Kidney (tissue), 13 donors: ENCODE measurements at regions not wholly inside any gene's neighbourhood (a gene's known extent, or its start where the extent isn't known, plus 50 kb on each side); places are given as distances from the start of the nearest gene placed in this dataset.

Experiments
- DNase-seq, 5 donors: peaks; one replicate each; pipeline ENCODE4 v3.0.0-alpha.2; 2013 to 2020
- FAIRE-seq: peaks from 2 replicates; lab custom pipeline; 2012; peaks lifted over from hg19 to GRCh38; lab: Jason Lieb, UNC
- H3K27ac ChIP-seq, 2 donors: one replicate each; pipeline ENCODE4 v1.7.0; 2013; ENCODE audit warnings: low read depth in 2 of 2, low read length in 2 of 2, inconsistent platforms in 1 of 2
- H3K27me3 ChIP-seq: one replicate; pipeline ENCODE4 v1.7.1; 2013; ENCODE audit warnings: low read length, inconsistent platforms; ENCODE audit not compliant: control insufficient read depth, insufficient read depth
- H3K36me3 ChIP-seq, 3 donors: one replicate each; pipeline versions ENCODE4 v1.7.0 to v1.7.1; 2013; ENCODE audit warnings: low read length in 3 of 3, control low read depth in 1 of 3, inconsistent platforms in 1 of 3; ENCODE audit not compliant: insufficient read depth in 3 of 3, control insufficient read depth in 2 of 3
- H3K4me1 ChIP-seq, 3 donors: one replicate each; pipeline versions ENCODE4 v1.7.0 to v1.7.1; 2013; ENCODE audit warnings: low read length in 3 of 3, inconsistent platforms in 1 of 3, low read depth in 1 of 3; ENCODE audit not compliant: control insufficient read depth in 2 of 3, insufficient read depth in 2 of 3
- H3K4me3 ChIP-seq, 3 donors: one replicate each; pipeline versions ENCODE4 v1.7.0 to v1.8.1; 2013; ENCODE audit warnings: low read length in 3 of 3, control low read depth in 1 of 3, inconsistent platforms in 1 of 3
- H3K9ac ChIP-seq, 3 donors: one replicate each; pipeline versions ENCODE4 v1.7.0 to v1.7.1; 2013; ENCODE audit warnings: low read length in 3 of 3, control low read depth in 1 of 3, inconsistent platforms in 1 of 3
- H3K9me3 ChIP-seq, 3 donors: one replicate each; pipeline versions ENCODE4 v1.7.0 to v1.7.1; 2013; ENCODE audit warnings: low read length in 3 of 3, control low read depth in 1 of 3, inconsistent platforms in 1 of 3; ENCODE audit not compliant: control insufficient read depth in 2 of 3, insufficient read depth in 1 of 3
- intact Hi-C: fragments of 100-400 bp; cut with DNase I; formaldehyde crosslinking; loops from one replicate; pipeline ENCODE4 v1.11.1; 2022
- TF ChIP-seq, protein P1 (sequence below): IDR thresholded peaks from 3 replicates; pipeline ENCODE4 v1.5.1; 2012; ENCODE audit warnings: mild to moderate bottlenecking, moderate library complexity, borderline replicate concordance; ENCODE audit not compliant: insufficient read depth; ENCODE audit errors: extremely low read depth
- donor health status: control.
- donor health status: control.
- donor health status: control.
- donor health status: control.
- donor health status: control.
- donor health status: DM: yes; HTN: yes; CAD: no.
- donor health status: Normal renal cell carcinoma (clear cell type).

GRCh38 chr4:132759199-132759780 lies 389.8 kb upstream of the PCDH10 start:
- no peak overlapping the region for H3K9ac ChIP-seq
- FAIRE-seq = no peak

DNA sequence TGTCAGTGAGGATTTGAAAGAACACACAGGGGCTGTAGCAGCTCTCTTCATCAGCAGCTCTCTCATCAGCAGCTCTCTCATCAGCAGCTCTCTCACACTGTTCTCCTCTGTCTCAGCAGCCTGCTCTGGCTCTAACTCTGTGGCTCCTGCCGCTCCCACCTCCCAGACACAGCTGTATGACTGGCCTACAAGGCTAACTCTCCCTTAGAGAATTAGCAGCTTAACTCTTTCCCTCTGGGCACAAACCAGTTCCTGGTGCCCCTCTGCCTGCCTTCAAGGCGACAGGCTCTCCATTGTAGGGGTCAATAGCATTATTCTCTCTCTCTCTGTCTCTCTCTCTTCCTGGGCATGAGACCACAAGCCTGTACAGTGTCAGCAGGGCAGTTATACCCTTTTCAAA lies 385.6 kb upstream of the PCDH10 start:
- DNase-seq = no peak
- TF ChIP-seq, protein P1, sequence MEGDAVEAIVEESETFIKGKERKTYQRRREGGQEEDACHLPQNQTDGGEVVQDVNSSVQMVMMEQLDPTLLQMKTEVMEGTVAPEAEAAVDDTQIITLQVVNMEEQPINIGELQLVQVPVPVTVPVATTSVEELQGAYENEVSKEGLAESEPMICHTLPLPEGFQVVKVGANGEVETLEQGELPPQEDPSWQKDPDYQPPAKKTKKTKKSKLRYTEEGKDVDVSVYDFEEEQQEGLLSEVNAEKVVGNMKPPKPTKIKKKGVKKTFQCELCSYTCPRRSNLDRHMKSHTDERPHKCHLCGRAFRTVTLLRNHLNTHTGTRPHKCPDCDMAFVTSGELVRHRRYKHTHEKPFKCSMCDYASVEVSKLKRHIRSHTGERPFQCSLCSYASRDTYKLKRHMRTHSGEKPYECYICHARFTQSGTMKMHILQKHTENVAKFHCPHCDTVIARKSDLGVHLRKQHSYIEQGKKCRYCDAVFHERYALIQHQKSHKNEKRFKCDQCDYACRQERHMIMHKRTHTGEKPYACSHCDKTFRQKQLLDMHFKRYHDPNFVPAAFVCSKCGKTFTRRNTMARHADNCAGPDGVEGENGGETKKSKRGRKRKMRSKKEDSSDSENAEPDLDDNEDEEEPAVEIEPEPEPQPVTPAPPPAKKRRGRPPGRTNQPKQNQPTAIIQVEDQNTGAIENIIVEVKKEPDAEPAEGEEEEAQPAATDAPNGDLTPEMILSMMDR = no peak

More at GRCh38 chr4:132759199-132759780, 389.8 kb upstream of the PCDH10 start:
- DNase-seq = no peak
- no peaks in the 10 kb centered on the region for H3K4me1 ChIP-seq
- no peak overlapping the region for H3K4me3 ChIP-seq
- H3K9me3 ChIP-seq = no peaks in the 10 kb centered on the region
- no peaks in the 10 kb centered on the region for H3K36me3 ChIP-seq
- TF ChIP-seq, protein P1 = no peak
- no peak overlapping the region for H3K27ac ChIP-seq
- H3K27me3 ChIP-seq = no peaks in the 10 kb centered on the region
- intact Hi-C loops = no loop called here

GRCh38 chr4:132767901-132768300 lies 381.2 kb upstream of the PCDH10 start:
- H3K4me3 ChIP-seq = no peak overlapping the region
- DNase-seq (no peak), FAIRE-seq (no peak)
- TF ChIP-seq, protein P1 = no peak
- H3K36me3 ChIP-seq = no peaks in the 10 kb centered on the region
- H3K4me1 ChIP-seq = no peaks in the 10 kb centered on the region
- no peak overlapping the region for H3K9ac ChIP-seq
- no peaks in the 10 kb centered on the region for H3K9me3 ChIP-seq
- intact Hi-C loops = no loop called here
- no peaks in the 10 kb centered on the region for H3K27me3 ChIP-seq
- H3K27ac ChIP-seq = no peak overlapping the region

More for the DNA sequence above, 385.6 kb upstream of the PCDH10 start:
- Histone ChIP-seq H3K4me1 (no peaks in the 10 kb centered on the region), H3K27me3 (no peaks in the 10 kb centered on the region), H3K9me3 (no peaks in the 10 kb centered on the region), H3K27ac (no peak overlapping the region), H3K9ac (no peak overlapping the region), H3K36me3 (no peaks in the 10 kb centered on the region), H3K4me3 (no peak overlapping the region)
- intact Hi-C loops = no loop called here
- no peak for FAIRE-seq

GRCh38 chr4:132770776-132771175 lies 378.3 kb upstream of the PCDH10 start:
- DNase-seq = no peak
- FAIRE-seq = no peak
- intact Hi-C loops = no loop called here
- Histone ChIP-seq H3K27me3 (no peaks in the 10 kb centered on the region), H3K4me1 (no peaks in the 10 kb centered on the region), H3K9ac (no peak overlapping the region), H3K9me3 (no peaks in the 10 kb centered on the region), H3K36me3 (no peaks in the 10 kb centered on the region), H3K27ac (no peak overlapping the region), H3K4me3 (no peak overlapping the region)
- TF ChIP-seq, protein P1 = no peak
